Peyer's patch (tissue), 4 donors: ENCODE measurements at regions not wholly inside any gene's neighbourhood (a gene's known extent, or its start where the extent isn't known, plus 50 kb on each side); places are given as distances from the start of the nearest gene placed in this dataset.
A peak's percentile ranks its signal among the peaks of the same experiment; 100 is the strongest.

ENCODE experiments used
- DNase-seq, 3 donors: peaks; one replicate each; pipeline ENCODE4 v3.0.0-alpha.2; 2017 to 2019
- H3K27ac ChIP-seq, 4 donors: fragments of 200-600 bp; sonication (generic); one replicate each; pipeline ENCODE4 v1.5.1; 2016 to 2019
- H3K27me3 ChIP-seq, 2 donors: fragments of 200-600 bp; sonication (generic); one replicate each; pipeline ENCODE4 v1.5.1; 2019
- H3K36me3 ChIP-seq, 3 donors: fragments of 200-600 bp; sonication (generic); one replicate each; pipeline ENCODE4 v1.5.1; 2016 to 2019
- H3K4me1 ChIP-seq, 4 donors: fragments of 200-600 bp; sonication (generic); one replicate each; pipeline ENCODE4 v1.5.1; 2016 to 2019
- H3K4me3 ChIP-seq, 4 donors: fragments of 200-600 bp; sonication (generic); 1 replicate in 3 of 4; 2 replicates in 1 of 4; pipeline ENCODE4 v1.5.1; 2016 to 2019; ENCODE audit warnings: mild to moderate bottlenecking in 1 of 4
- H3K9me3 ChIP-seq, 4 donors: fragments of 200-600 bp; sonication (generic); one replicate each; pipeline ENCODE4 v1.5.1; 2016 to 2019; ENCODE audit warnings: mild to moderate bottlenecking in 1 of 4
- CTCF ChIP-seq, 6 experiments: fragments of 450-650 bp in 4 of 6; fragments of 200-600 bp in 2 of 6; sonication (generic) in 1 of 6; IDR thresholded peaks; one replicate each; pipeline ENCODE4 v1.5.1; 2017 to 2019; ENCODE audit warnings: antibody characterized with exemption in 6 of 6, mild to moderate bottlenecking in 3 of 6, moderate library complexity in 1 of 6
- POLR2A ChIP-seq, 2 donors: fragments of 450-650 bp; IDR thresholded peaks; one replicate each; pipeline ENCODE4 v1.5.1; 2017; ENCODE audit warnings: antibody characterized with exemption in 2 of 2, mild to moderate bottlenecking in 2 of 2, moderate library complexity in 2 of 2

GRCh38 chr13:78816592-78816991, 157.6 kb upstream of the OBI1 start:
- H3K27me3 ChIP-seq, result no peaks in the 10 kb centered on the region
- H3K27ac ChIP-seq, result no peak overlapping the region
- no peaks in the 10 kb centered on the region for H3K9me3 ChIP-seq
- no peaks in the 10 kb centered on the region for H3K36me3 ChIP-seq
- no peak overlapping the region for H3K4me3 ChIP-seq
- TF ChIP-seq POLR2A (IDR thresholded peaks at IDR 0.05) (no peak), CTCF (IDR thresholded peaks at IDR 0.05) (no peak)
- no peak for DNase-seq
- no peaks in the 10 kb centered on the region for H3K4me1 ChIP-seq

GRCh38 chr13:78816154-78816553, 157.2 kb upstream of the OBI1 start:
- Histone ChIP-seq H3K4me1 (no peaks in the 10 kb centered on the region), H3K36me3 (no peaks in the 10 kb centered on the region), H3K4me3 (no peak overlapping the region), H3K27me3 (no peaks in the 10 kb centered on the region), H3K27ac (no peak overlapping the region), H3K9me3 (no peaks in the 10 kb centered on the region)
- TF ChIP-seq CTCF (IDR thresholded peaks at IDR 0.05) (no peak), POLR2A (IDR thresholded peaks at IDR 0.05) (no peak)
- DNase-seq, result no peak

- TF ChIP-seq CTCF (IDR thresholded peaks at IDR 0.05) (peak in 4 of 6 experiments; percentile 26 to 38 (median 30)), POLR2A (IDR thresholded peaks at IDR 0.05) (no peak)
- H3K4me3 ChIP-seq, result no peak overlapping the region
- no peak overlapping the region for H3K27ac ChIP-seq
Measured at GRCh38 chr13:78806457-78806856, 147.5 kb upstream of the OBI1 start.

GRCh38 chr13:78802912-78803311, 144.0 kb upstream of the OBI1 start:
- no peak for DNase-seq
- Histone ChIP-seq H3K9me3 (no peaks in the 10 kb centered on the region), H3K36me3 (no peaks in the 10 kb centered on the region), H3K4me1 (no peaks in the 10 kb centered on the region), H3K4me3 (no peak overlapping the region), H3K27ac (no peak overlapping the region), H3K27me3 (no peaks in the 10 kb centered on the region)
- TF ChIP-seq POLR2A (IDR thresholded peaks at IDR 0.05) (no peak), CTCF (IDR thresholded peaks at IDR 0.05) (no peak)

More at GRCh38 chr13:78806457-78806856, 147.5 kb upstream of the OBI1 start:
- Histone ChIP-seq H3K27me3 (no peaks in the 10 kb centered on the region), H3K9me3 (no peaks in the 10 kb centered on the region), H3K36me3 (no peaks in the 10 kb centered on the region), H3K4me1 (no peaks in the 10 kb centered on the region)
- no peak for DNase-seq

- Histone ChIP-seq H3K4me1 (no peaks in the 10 kb centered on the region), H3K4me3 (no peak overlapping the region), H3K9me3 (no peaks in the 10 kb centered on the region), H3K27me3 (no peaks in the 10 kb centered on the region), H3K27ac (no peak overlapping the region), H3K36me3 (no peaks in the 10 kb centered on the region)
- no peak for TF ChIP-seq POLR2A (IDR thresholded peaks at IDR 0.05)
- no peak for TF ChIP-seq CTCF (IDR thresholded peaks at IDR 0.05)
- DNase-seq, result no peak
Measured at GRCh38 chr13:78787190-78787589, 128.2 kb upstream of the OBI1 start.

GRCh38 chr13:78786459-78786858, 127.5 kb upstream of the OBI1 start:
- Histone ChIP-seq H3K36me3 (no peaks in the 10 kb centered on the region), H3K27me3 (no peaks in the 10 kb centered on the region), H3K4me3 (no peak overlapping the region), H3K27ac (no peak overlapping the region), H3K9me3 (no peaks in the 10 kb centered on the region), H3K4me1 (no peaks in the 10 kb centered on the region)
- no peak for DNase-seq
- no peak for TF ChIP-seq CTCF (IDR thresholded peaks at IDR 0.05)
- no peak for TF ChIP-seq POLR2A (IDR thresholded peaks at IDR 0.05)
